ENCODE measurements at regions not wholly inside any gene's neighbourhood (a gene's known extent, or its start where the extent isn't known, plus 50 kb on each side); places are given as distances from the start of the nearest gene placed in this dataset.

DNA sequence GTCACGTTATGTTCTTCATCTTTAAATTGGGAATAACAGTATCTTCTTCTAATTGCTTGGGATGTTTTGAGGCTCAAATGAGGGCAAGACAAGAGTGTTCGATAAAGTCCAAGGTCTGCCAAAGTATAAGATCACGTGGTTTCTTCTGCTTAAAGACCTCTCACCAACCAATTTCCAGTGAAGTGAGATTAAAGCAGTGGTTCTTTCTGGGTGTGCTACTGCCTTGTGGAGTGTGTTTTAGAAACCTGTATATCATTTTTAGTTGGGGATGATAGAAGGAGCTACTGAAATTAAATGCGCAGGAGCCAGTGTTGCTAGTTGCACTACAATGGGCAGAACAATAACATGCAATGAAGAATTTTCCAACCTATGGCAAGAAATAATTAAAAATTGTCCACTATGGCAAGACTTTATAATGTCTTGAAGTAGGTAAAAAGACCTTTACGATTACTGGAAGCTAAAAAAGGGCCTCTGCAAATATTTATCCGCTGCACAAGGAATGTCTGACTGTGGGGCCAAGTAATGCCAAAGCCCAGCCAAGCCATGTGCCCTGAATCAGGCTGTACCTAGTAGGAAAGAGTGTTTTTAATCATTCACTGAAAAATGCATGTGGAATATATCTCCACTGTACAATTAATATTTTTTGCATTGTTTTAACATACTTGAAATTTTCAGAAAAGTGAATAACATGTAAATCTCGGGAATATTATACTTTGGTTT lies 244.5 kb upstream of the REG3G start:
- no peaks in the 10 kb centered on the region for H3F3A ChIP-seq (ENCODE audit: low read depth)
- H3K36me3 ChIP-seq (ENCODE audit: insufficient read depth, low read length): no peaks in the 10 kb centered on the region
- H3K27me3 ChIP-seq (ENCODE audit: insufficient read depth, low read length, poor library complexity, severe bottlenecking): no peaks in the 10 kb centered on the region
- H3K79me2 ChIP-seq (ENCODE audit: insufficient read depth, low read length): no peaks in the 10 kb centered on the region
- H2AFZ ChIP-seq (ENCODE audit: low read length): no peak overlapping the region
- no peaks in the 10 kb centered on the region for H4K20me1 ChIP-seq (ENCODE audit: insufficient read depth, low read length, poor library complexity, severe bottlenecking)
- H3K9me3 ChIP-seq (ENCODE audit: insufficient read depth, low read depth, low read length): no peaks in the 10 kb centered on the region
- no peak overlapping the region for H3K4me2 ChIP-seq (ENCODE audit: low read depth, low read length, poor library complexity, severe bottlenecking)
- H3K4me3 ChIP-seq (ENCODE audit: low read length, poor library complexity, severe bottlenecking): no peak overlapping the region
- H3K4me1 ChIP-seq (ENCODE audit: insufficient read depth, low read length, poor library complexity, severe bottlenecking): no peaks in the 10 kb centered on the region
- H3K9ac ChIP-seq (ENCODE audit: low read depth, low read length, poor library complexity, severe bottlenecking): no peak overlapping the region
- TF ChIP-seq, protein P1, sequence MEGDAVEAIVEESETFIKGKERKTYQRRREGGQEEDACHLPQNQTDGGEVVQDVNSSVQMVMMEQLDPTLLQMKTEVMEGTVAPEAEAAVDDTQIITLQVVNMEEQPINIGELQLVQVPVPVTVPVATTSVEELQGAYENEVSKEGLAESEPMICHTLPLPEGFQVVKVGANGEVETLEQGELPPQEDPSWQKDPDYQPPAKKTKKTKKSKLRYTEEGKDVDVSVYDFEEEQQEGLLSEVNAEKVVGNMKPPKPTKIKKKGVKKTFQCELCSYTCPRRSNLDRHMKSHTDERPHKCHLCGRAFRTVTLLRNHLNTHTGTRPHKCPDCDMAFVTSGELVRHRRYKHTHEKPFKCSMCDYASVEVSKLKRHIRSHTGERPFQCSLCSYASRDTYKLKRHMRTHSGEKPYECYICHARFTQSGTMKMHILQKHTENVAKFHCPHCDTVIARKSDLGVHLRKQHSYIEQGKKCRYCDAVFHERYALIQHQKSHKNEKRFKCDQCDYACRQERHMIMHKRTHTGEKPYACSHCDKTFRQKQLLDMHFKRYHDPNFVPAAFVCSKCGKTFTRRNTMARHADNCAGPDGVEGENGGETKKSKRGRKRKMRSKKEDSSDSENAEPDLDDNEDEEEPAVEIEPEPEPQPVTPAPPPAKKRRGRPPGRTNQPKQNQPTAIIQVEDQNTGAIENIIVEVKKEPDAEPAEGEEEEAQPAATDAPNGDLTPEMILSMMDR (conservative IDR thresholded peaks at IDR 0.05; ENCODE audit: low read length): no peak
- no peak for TF ChIP-seq EZH2phosphoT487 (IDR thresholded peaks at IDR 0.05; ENCODE audit: borderline replicate concordance)
- H3K9me2 ChIP-seq (replicated peaks; ENCODE audit: low read depth, low read length): no peaks in the 10 kb centered on the region; the same call in 1 of the 2 replicates

DNA sequence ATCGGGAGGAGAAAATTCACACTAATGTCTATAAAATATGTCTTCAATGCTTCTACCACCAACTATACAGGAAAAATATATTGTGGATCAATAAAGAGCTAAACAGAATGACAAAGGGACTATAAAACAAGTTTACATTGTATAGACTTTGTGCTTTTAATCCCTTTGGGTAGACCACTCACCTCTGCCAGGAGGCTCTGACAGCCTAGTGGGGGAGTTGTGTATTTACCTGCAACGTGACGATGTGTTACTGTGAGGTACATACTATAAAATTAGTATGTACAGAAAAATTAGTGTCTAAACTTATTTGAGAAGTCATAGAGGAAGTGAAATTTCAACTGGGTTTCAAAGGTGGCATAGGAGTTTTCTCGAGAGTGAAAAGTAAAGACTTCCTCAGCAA lies 243.3 kb upstream of the REG3G start:
- Histone ChIP-seq H3K9me2 (replicated peaks; ENCODE audit: low read depth, low read length) (no peaks in the 10 kb centered on the region; the same call in 1 of the 2 replicates), H3K9me3 (ENCODE audit: insufficient read depth, low read depth, low read length) (no peaks in the 10 kb centered on the region), H3K27me3 (ENCODE audit: insufficient read depth, low read length, poor library complexity, severe bottlenecking) (no peaks in the 10 kb centered on the region), H3K4me3 (ENCODE audit: low read length, poor library complexity, severe bottlenecking) (no peak overlapping the region), H3K9ac (ENCODE audit: low read depth, low read length, poor library complexity, severe bottlenecking) (no peak overlapping the region), H3F3A (ENCODE audit: low read depth) (no peaks in the 10 kb centered on the region), H3K79me2 (ENCODE audit: insufficient read depth, low read length) (no peaks in the 10 kb centered on the region), H3K36me3 (ENCODE audit: insufficient read depth, low read length) (no peaks in the 10 kb centered on the region), H2AFZ (ENCODE audit: low read length) (no peak overlapping the region), H4K20me1 (ENCODE audit: insufficient read depth, low read length, poor library complexity, severe bottlenecking) (no peaks in the 10 kb centered on the region), H3K4me2 (ENCODE audit: low read depth, low read length, poor library complexity, severe bottlenecking) (no peak overlapping the region), H3K4me1 (ENCODE audit: insufficient read depth, low read length, poor library complexity, severe bottlenecking) (no peaks in the 10 kb centered on the region)
- TF ChIP-seq, protein P1 (conservative IDR thresholded peaks at IDR 0.05; ENCODE audit: low read length): no peak
- TF ChIP-seq EZH2phosphoT487 (IDR thresholded peaks at IDR 0.05; ENCODE audit: borderline replicate concordance): no peak

DNA sequence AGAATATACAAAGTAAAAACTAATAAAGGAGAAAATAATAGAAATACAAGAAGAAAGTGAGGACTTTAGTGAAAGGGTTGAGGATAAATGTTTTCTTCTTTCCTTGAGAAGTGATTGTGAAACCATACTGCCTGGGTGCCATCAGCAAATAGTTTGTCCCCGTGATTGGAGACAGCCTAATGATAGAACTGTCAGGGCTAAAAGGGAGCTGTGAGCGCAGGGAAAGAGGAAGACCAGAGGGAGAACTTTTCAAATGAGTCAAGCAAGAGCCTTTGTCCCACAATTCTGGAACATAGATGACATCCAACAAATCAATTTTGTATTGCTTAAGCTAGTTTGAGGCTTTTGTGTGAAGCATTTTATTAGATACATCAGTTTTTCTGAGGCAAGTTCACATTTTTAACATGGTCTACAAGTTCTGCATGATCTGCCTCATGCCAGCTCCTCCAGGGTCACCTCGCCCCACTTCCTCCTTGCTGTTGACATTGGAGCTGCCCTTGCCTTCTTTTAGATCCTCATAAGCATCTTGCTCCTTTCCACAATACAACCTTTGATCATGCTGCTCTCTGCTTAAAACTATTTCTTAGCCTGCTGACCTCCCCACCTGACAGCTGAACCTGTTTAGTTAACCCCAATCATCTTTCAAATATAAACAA lies 213.4 kb upstream of the REG3G start:
- Histone ChIP-seq H3K79me2 (ENCODE audit: insufficient read depth, low read length) (no peaks in the 10 kb centered on the region), H3K9me3 (ENCODE audit: insufficient read depth, low read depth, low read length) (no peaks in the 10 kb centered on the region), H3K27me3 (ENCODE audit: insufficient read depth, low read length, poor library complexity, severe bottlenecking) (no peaks in the 10 kb centered on the region), H3K4me2 (ENCODE audit: low read depth, low read length, poor library complexity, severe bottlenecking) (no peak overlapping the region), H3K9ac (ENCODE audit: low read depth, low read length, poor library complexity, severe bottlenecking) (no peak overlapping the region), H3K36me3 (ENCODE audit: insufficient read depth, low read length) (no peaks in the 10 kb centered on the region), H4K20me1 (ENCODE audit: insufficient read depth, low read length, poor library complexity, severe bottlenecking) (no peaks in the 10 kb centered on the region), H3K4me1 (ENCODE audit: insufficient read depth, low read length, poor library complexity, severe bottlenecking) (no peaks in the 10 kb centered on the region), H3F3A (ENCODE audit: low read depth) (no peaks in the 10 kb centered on the region), H3K9me2 (replicated peaks; ENCODE audit: low read depth, low read length) (no peaks in the 10 kb centered on the region), H2AFZ (ENCODE audit: low read length) (no peak overlapping the region), H3K4me3 (ENCODE audit: low read length, poor library complexity, severe bottlenecking) (no peak overlapping the region)
- TF ChIP-seq, protein P1 (conservative IDR thresholded peaks at IDR 0.05; ENCODE audit: low read length): no peak
- TF ChIP-seq EZH2phosphoT487 (IDR thresholded peaks at IDR 0.05; ENCODE audit: borderline replicate concordance): no peak

Data from Loucy (cell line).